ENCODE measurements at regions not wholly inside any gene's neighbourhood (a gene's known extent, or its start where the extent isn't known, plus 50 kb on each side); places are given as distances from the start of the nearest gene placed in this dataset.

- Histone ChIP-seq H3K4me3 (ENCODE audit: low read depth, low read length, poor library complexity, severe bottlenecking) (no peak overlapping the region), H3K36me3 (ENCODE audit: insufficient read depth, low read length, poor library complexity, severe bottlenecking) (no peaks in the 10 kb centered on the region), H3K4me1 (ENCODE audit: insufficient read depth, low read length, poor library complexity, severe bottlenecking) (no peaks in the 10 kb centered on the region), H3K27ac (ENCODE audit: low read depth, low read length, poor library complexity, severe bottlenecking) (no peak overlapping the region), H3K27me3 (replicated peaks; ENCODE audit: insufficient read depth, low read depth, low read length, poor library complexity) (no peaks in the 10 kb centered on the region), H3K9me3 (ENCODE audit: low read depth, low read length, poor library complexity, severe bottlenecking) (no peaks in the 10 kb centered on the region)
- TF ChIP-seq, protein P1, sequence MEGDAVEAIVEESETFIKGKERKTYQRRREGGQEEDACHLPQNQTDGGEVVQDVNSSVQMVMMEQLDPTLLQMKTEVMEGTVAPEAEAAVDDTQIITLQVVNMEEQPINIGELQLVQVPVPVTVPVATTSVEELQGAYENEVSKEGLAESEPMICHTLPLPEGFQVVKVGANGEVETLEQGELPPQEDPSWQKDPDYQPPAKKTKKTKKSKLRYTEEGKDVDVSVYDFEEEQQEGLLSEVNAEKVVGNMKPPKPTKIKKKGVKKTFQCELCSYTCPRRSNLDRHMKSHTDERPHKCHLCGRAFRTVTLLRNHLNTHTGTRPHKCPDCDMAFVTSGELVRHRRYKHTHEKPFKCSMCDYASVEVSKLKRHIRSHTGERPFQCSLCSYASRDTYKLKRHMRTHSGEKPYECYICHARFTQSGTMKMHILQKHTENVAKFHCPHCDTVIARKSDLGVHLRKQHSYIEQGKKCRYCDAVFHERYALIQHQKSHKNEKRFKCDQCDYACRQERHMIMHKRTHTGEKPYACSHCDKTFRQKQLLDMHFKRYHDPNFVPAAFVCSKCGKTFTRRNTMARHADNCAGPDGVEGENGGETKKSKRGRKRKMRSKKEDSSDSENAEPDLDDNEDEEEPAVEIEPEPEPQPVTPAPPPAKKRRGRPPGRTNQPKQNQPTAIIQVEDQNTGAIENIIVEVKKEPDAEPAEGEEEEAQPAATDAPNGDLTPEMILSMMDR (conservative IDR thresholded peaks at IDR 0.05; ENCODE audit: low read depth, low read length): no peak
- no peak for TF ChIP-seq EZH2 (IDR thresholded peaks at IDR 0.05; ENCODE audit: borderline replicate concordance, low read depth, low read length, poor library complexity, severe bottlenecking)
- no peak for DNase-seq (ENCODE audit: low spot score)
- no TSS peak for BruUV-seq (replicated peaks)
- intact Hi-C loops (cut with micrococcal nuclease; ENCODE audit: unreplicated experiment): no loop called here
- ChIA-PET CTCF (interaction anchor here (0.6 kb wide), 1 partner anchor 286 kb away, joined by 3 read pairs; no protein-coding TSS in a partner anchor), POLR2A (ENCODE audit: low non-redundant PET) (no interaction called here)
Measured at GRCh38 chr6:10332111-10332510, 82.8 kb downstream of the TFAP2A start.

- CTCF ChIA-PET: interaction anchor here (0.6 kb wide), 2 partner anchors 158 to 285 kb away, joined by 3 to 4 read pairs; no protein-coding TSS in a partner anchor
- DNase-seq (ENCODE audit: low spot score): no peak
- intact Hi-C loops (cut with micrococcal nuclease; ENCODE audit: unreplicated experiment): no loop called here
- Histone ChIP-seq H3K27ac (ENCODE audit: low read depth, low read length, poor library complexity, severe bottlenecking) (no peak overlapping the region), H3K4me3 (ENCODE audit: low read depth, low read length, poor library complexity, severe bottlenecking) (no peak overlapping the region), H3K4me1 (ENCODE audit: insufficient read depth, low read length, poor library complexity, severe bottlenecking) (no peaks in the 10 kb centered on the region), H3K36me3 (ENCODE audit: insufficient read depth, low read length, poor library complexity, severe bottlenecking) (no peaks in the 10 kb centered on the region), H3K9me3 (ENCODE audit: low read depth, low read length, poor library complexity, severe bottlenecking) (no peaks in the 10 kb centered on the region), H3K27me3 (replicated peaks; ENCODE audit: insufficient read depth, low read depth, low read length, poor library complexity) (no peaks in the 10 kb centered on the region)
- POLR2A ChIA-PET (ENCODE audit: low non-redundant PET): no interaction called here
- no TSS peak for BruUV-seq (replicated peaks)
- no peak for TF ChIP-seq EZH2 (IDR thresholded peaks at IDR 0.05; ENCODE audit: borderline replicate concordance, low read depth, low read length, poor library complexity, severe bottlenecking)
- TF ChIP-seq, protein P1 (conservative IDR thresholded peaks at IDR 0.05; ENCODE audit: low read depth, low read length): no peak
Measured at GRCh38 chr6:10331334-10331968, 83.4 kb downstream of the TFAP2A start.

- H3K36me3 ChIP-seq (ENCODE audit: insufficient read depth, low read length, poor library complexity, severe bottlenecking): no peaks in the 10 kb centered on the region
- TF ChIP-seq EZH2 (IDR thresholded peaks at IDR 0.05; ENCODE audit: borderline replicate concordance, low read depth, low read length, poor library complexity, severe bottlenecking): no peak
- TF ChIP-seq, protein P1 (conservative IDR thresholded peaks at IDR 0.05; ENCODE audit: low read depth, low read length): no peak
- CTCF ChIA-PET: no interaction called here
- H3K4me3 ChIP-seq (ENCODE audit: low read depth, low read length, poor library complexity, severe bottlenecking): no peak overlapping the region
- no peaks in the 10 kb centered on the region for H3K9me3 ChIP-seq (ENCODE audit: low read depth, low read length, poor library complexity, severe bottlenecking)
- no peak overlapping the region for H3K27ac ChIP-seq (ENCODE audit: low read depth, low read length, poor library complexity, severe bottlenecking)
- H3K4me1 ChIP-seq (ENCODE audit: insufficient read depth, low read length, poor library complexity, severe bottlenecking): no peaks in the 10 kb centered on the region
- POLR2A ChIA-PET (ENCODE audit: low non-redundant PET): no interaction called here
- H3K27me3 ChIP-seq (replicated peaks; ENCODE audit: insufficient read depth, low read depth, low read length, poor library complexity): no peaks in the 10 kb centered on the region
- DNase-seq (ENCODE audit: low spot score): no peak
- intact Hi-C loops (cut with micrococcal nuclease; ENCODE audit: unreplicated experiment): no loop called here
- no TSS peak for BruUV-seq (replicated peaks)
Measured at GRCh38 chr6:10330515-10330914, 84.4 kb downstream of the TFAP2A start.

All from A673 (cell line).